H1 (cell line): ENCODE measurements at regions not wholly inside any gene's neighbourhood (a gene's known extent, or its start where the extent isn't known, plus 50 kb on each side); places are given as distances from the start of the nearest gene placed in this dataset.

ENCODE experiments used
- CTCF ChIA-PET: fragments of 300-600 bp; sonication (Branson Sonifier 250); formaldehyde crosslinking; loops from one replicate; lab custom pipeline; 2021; ENCODE audit not compliant: partially characterized antibody; lab: Charles Lee
- POLR2A ChIA-PET: fragments of 300-600 bp; sonication (Branson Sonifier 250); formaldehyde crosslinking; loops from one replicate; lab custom pipeline; 2021; ENCODE audit warnings: inconsistent platforms; ENCODE audit not compliant: partially characterized antibody; lab: Charles Lee
- DNase-seq, 2 experiments: peaks; one replicate each; pipeline versions ENCODE4 v3.0.0 to v3.0.0-alpha.2; 2010 to 2022; ENCODE audit warnings: low spot score in 2 of 2, low read depth in 1 of 2, mixed read lengths in 1 of 2
- FAIRE-seq: peaks from 2 replicates; lab custom pipeline; 2011; peaks lifted over from hg19 to GRCh38; lab: Jason Lieb, UNC
- H2AFZ ChIP-seq: 2 replicates; pipeline ENCODE4 v1.8.1; 2012; ENCODE audit warnings: low read length, inconsistent platforms
- H2AK5ac ChIP-seq: 2 replicates; pipeline ENCODE4 v1.6.1; 2013; ENCODE audit warnings: low read depth, low read length
- H2BK120ac ChIP-seq: replicated peaks from 2 replicates; pipeline ENCODE3; 2013; ENCODE audit warnings: low read depth, low read length, inconsistent platforms
- H2BK12ac ChIP-seq: 2 replicates; pipeline ENCODE4 v1.6.1; 2013; ENCODE audit warnings: low read depth, low read length
- H2BK15ac ChIP-seq: 2 replicates; pipeline ENCODE4 v1.6.1; 2013; ENCODE audit warnings: low read length
- H2BK20ac ChIP-seq: 2 replicates; pipeline ENCODE4 v1.6.1; 2013; ENCODE audit warnings: low read length
- H2BK5ac ChIP-seq: 2 replicates; pipeline ENCODE4 v1.6.1; 2013; ENCODE audit warnings: low read depth, low read length
- H3K14ac ChIP-seq: 2 replicates; pipeline ENCODE4 v1.6.1; 2013; ENCODE audit warnings: inconsistent platforms; ENCODE audit not compliant: insufficient read length
- H3K18ac ChIP-seq: 2 replicates; pipeline ENCODE4 v1.6.1; 2013; ENCODE audit warnings: low read length; ENCODE audit errors: extremely low read depth
- H3K23ac ChIP-seq: 2 replicates; pipeline ENCODE4 v1.6.1; 2013; ENCODE audit warnings: inconsistent platforms; ENCODE audit not compliant: insufficient read length
- H3K23me2 ChIP-seq: 2 replicates; pipeline ENCODE4 v1.6.1; 2013; ENCODE audit warnings: low read depth, low read length
- H3K27ac ChIP-seq: 2 replicates; pipeline ENCODE4 v1.6.1; 2011; ENCODE audit warnings: low read depth, low read length, inconsistent platforms
- H3K27me3 ChIP-seq, 4 experiments: replicated peaks in 1 of 4; 1 replicate in 1 of 4; 2 replicates in 3 of 4; pipeline versions ENCODE4 v1.6.1 to v1.8.1; 2011 to 2013; ENCODE audit warnings: low read length in 3 of 4, mild to moderate bottlenecking in 3 of 4, inconsistent platforms in 2 of 4, mixed read lengths in 2 of 4, moderate library complexity in 1 of 4; ENCODE audit not compliant: control insufficient read depth in 3 of 4, insufficient read depth in 3 of 4; ENCODE audit errors: extremely low read depth in 1 of 4
- H3K36me3 ChIP-seq, 4 experiments: 2 replicates each; pipeline versions ENCODE4 v1.6.1 to v1.8.1; 2011 to 2013; ENCODE audit warnings: mild to moderate bottlenecking in 4 of 4, low read length in 3 of 4, moderate library complexity in 2 of 4, control low read depth in 1 of 4, inconsistent platforms in 1 of 4; ENCODE audit not compliant: insufficient read depth in 4 of 4, control insufficient read depth in 2 of 4
- H3K4ac ChIP-seq: replicated peaks from 2 replicates; pipeline ENCODE3; 2013; ENCODE audit warnings: low read length, low read depth, mixed read lengths, inconsistent platforms; ENCODE audit not compliant: insufficient read length
- H3K4me1 ChIP-seq, 4 experiments: replicated peaks in 1 of 4; 1 replicate in 1 of 4; 2 replicates in 3 of 4; pipeline versions ENCODE4 v1.6.1 to v1.8.1; 2011 to 2013; ENCODE audit warnings: low read length in 3 of 4, inconsistent platforms in 2 of 4, mixed read lengths in 1 of 4; ENCODE audit not compliant: insufficient read depth in 4 of 4, control insufficient read depth in 3 of 4
- H3K4me2 ChIP-seq, 2 experiments: 2 replicates each; pipeline versions ENCODE4 v1.6.1 to v1.8.1; 2011 to 2013; ENCODE audit warnings: low read depth in 2 of 2, low read length in 2 of 2, control low read depth in 1 of 2, inconsistent platforms in 1 of 2, mild to moderate bottlenecking in 1 of 2; ENCODE audit not compliant: insufficient read depth in 1 of 2
- H3K4me3 ChIP-seq, 4 experiments: fragments of 200-600, 300-600 bp in 1 of 4; sonication (generic), shearing (Covaris generic), sonication (Bioruptor Twin) in 1 of 4; 2 replicates each; pipeline versions ENCODE4 v1.5.1 to v1.8.1; 2011 to 2016; ENCODE audit warnings: low read length in 4 of 4, low read depth in 3 of 4, control low read depth in 2 of 4, inconsistent platforms in 2 of 4, mild to moderate bottlenecking in 2 of 4, mixed read lengths in 1 of 4, moderate library complexity in 1 of 4; ENCODE audit not compliant: insufficient read depth in 2 of 4; ENCODE audit errors: extremely low read depth in 1 of 4
- H3K56ac ChIP-seq: replicated peaks from 2 replicates; pipeline ENCODE3; 2013; ENCODE audit warnings: low read depth, mild to moderate bottlenecking, mixed read lengths, low read length, inconsistent platforms; ENCODE audit not compliant: insufficient read length
- H3K79me1 ChIP-seq: 2 replicates; pipeline ENCODE4 v1.6.1; 2013; ENCODE audit warnings: low read depth, low read length, control low read depth
- H3K79me2 ChIP-seq, 2 experiments: 2 replicates each; pipeline versions ENCODE4 v1.6.1 to v1.8.1; 2012 to 2013; ENCODE audit warnings: low read length in 2 of 2, mild to moderate bottlenecking in 2 of 2, inconsistent platforms in 1 of 2; ENCODE audit not compliant: insufficient read depth in 2 of 2, control insufficient read depth in 1 of 2
- H3K9ac ChIP-seq, 4 experiments: replicated peaks in 1 of 4; 1 replicate in 1 of 4; 2 replicates in 3 of 4; pipeline versions ENCODE4 v1.6.1 to v1.8.1; 2011 to 2013; ENCODE audit warnings: low read depth in 3 of 4, low read length in 3 of 4, control low read depth in 2 of 4, mild to moderate bottlenecking in 2 of 4, moderate library complexity in 2 of 4, inconsistent platforms in 1 of 4; ENCODE audit errors: extremely low read depth in 1 of 4
- H3K9me3 ChIP-seq, 2 experiments: 2 replicates each; pipeline versions ENCODE4 v1.6.1 to v1.8.1; 2012 to 2013; ENCODE audit warnings: mild to moderate bottlenecking in 2 of 2, moderate library complexity in 2 of 2, control low read depth in 1 of 2, inconsistent platforms in 1 of 2, low read depth in 1 of 2, low read length in 1 of 2, mixed read lengths in 1 of 2; ENCODE audit not compliant: insufficient read depth in 2 of 2
- H4K20me1 ChIP-seq, 2 experiments: replicated peaks in 1 of 2; 2 replicates each; pipeline versions ENCODE3 to v1.8.1; 2011 to 2013; ENCODE audit warnings: inconsistent platforms in 2 of 2, low read length in 2 of 2, mild to moderate bottlenecking in 1 of 2; ENCODE audit not compliant: insufficient read depth in 2 of 2, control insufficient read depth in 1 of 2
- H4K5ac ChIP-seq: 2 replicates; pipeline ENCODE4 v1.6.1; 2013; ENCODE audit warnings: low read length, low read depth, mixed read lengths, inconsistent platforms; ENCODE audit not compliant: insufficient read length
- H4K8ac ChIP-seq: 2 replicates; pipeline ENCODE4 v1.8.0; 2013; ENCODE audit warnings: mild to moderate bottlenecking, moderate library complexity, low read length, inconsistent platforms; ENCODE audit not compliant: insufficient read depth; ENCODE audit errors: extremely low read depth
- H4K91ac ChIP-seq: replicated peaks from 2 replicates; pipeline ENCODE3; 2013; ENCODE audit warnings: low read length, mixed read lengths, inconsistent platforms; ENCODE audit not compliant: insufficient read length
- CHD2 ChIP-seq: IDR thresholded peaks from 2 replicates; pipeline ENCODE4 v1.6.1; 2012; ENCODE audit warnings: low read length, improper control_type of control experiment
- EGR1 ChIP-seq: IDR thresholded peaks from 2 replicates; pipeline ENCODE4 v1.6.1; 2011; ENCODE audit warnings: low read depth, low read length, borderline replicate concordance
- EP300 ChIP-seq, 2 experiments: IDR thresholded peaks; 1 replicate in 1 of 2; 2 replicates in 1 of 2; pipeline ENCODE4 v1.6.1; 2011 to 2012; ENCODE audit warnings: low read depth in 2 of 2, low read length in 2 of 2, mild to moderate bottlenecking in 2 of 2, borderline replicate concordance in 1 of 2, inconsistent platforms in 1 of 2, moderate library complexity in 1 of 2
- SP2 ChIP-seq: IDR thresholded peaks from 2 replicates; pipeline ENCODE4 v1.6.1; 2012; ENCODE audit warnings: mild to moderate bottlenecking, low read length, inconsistent platforms
- WGBS, 2 experiments: shearing (Covaris generic) in 1 of 2; methylation state at CpG; one replicate each; pipeline versions ENCODE4 v1.1.6 to v1.1.7; 2013 to 2015; ENCODE audit warnings: low lambda C conversion rate in 2 of 2, mixed read lengths in 2 of 2, inconsistent platforms in 1 of 2, low coverage in 1 of 2, missing lambda C conversion rate in 1 of 2; ENCODE audit not compliant: insufficient replicate concordance in 2 of 2, insufficient coverage in 1 of 2, insufficient read length in 1 of 2; ENCODE audit errors: extremely low coverage in 1 of 2, missing lambda C conversion rate in 1 of 2; 5-methylcytosine and 5-hydroxymethylcytosine counted together

GRCh38 chr3:98954791-98955604, 53.5 kb upstream of the DCBLD2 start:
- Histone ChIP-seq H2BK20ac (no peak overlapping the region), H4K8ac (no peak overlapping the region), H3K79me2 (no peaks in the 10 kb centered on the region), H3K23me2 (no peaks in the 10 kb centered on the region), H2BK12ac (no peak overlapping the region), H4K5ac (no peak overlapping the region), H3K27ac (no peak overlapping the region), H3K4me1 (no peaks in the 10 kb centered on the region), H3K14ac (no peak overlapping the region), H3K4me2 (no peak overlapping the region), H2BK5ac (no peak overlapping the region), H4K20me1 (no peaks in the 10 kb centered on the region), H3K9me3 (no peaks in the 10 kb centered on the region), H2BK120ac (no peak overlapping the region), H2AFZ (0 out of 2 replicates have a peak overlapping the region, but pooled peaks have one; percentile 5), H4K91ac (no peak overlapping the region), H3K56ac (no peak overlapping the region), H3K36me3 (no peaks in the 10 kb centered on the region), H2BK15ac (no peak overlapping the region), H3K18ac (no peak overlapping the region), H3K4ac (no peak overlapping the region), H3K27me3 (no peaks in the 10 kb centered on the region), H3K9ac (no peak overlapping the region), H3K79me1 (no peaks in the 10 kb centered on the region), H2AK5ac (no peak overlapping the region), H3K23ac (no peak overlapping the region), H3K4me3 (no peak overlapping the region)
- FAIRE-seq, result no peak
- no peak for TF ChIP-seq CHD2
- TF ChIP-seq SP2, result no peak
- TF ChIP-seq EGR1, result no peak
- no peak for TF ChIP-seq EP300 (IDR thresholded peaks at IDR 0.05; ENCODE audit: borderline replicate concordance in 1 of 2, low read depth in 2 of 2, low read length in 2 of 2)
- ChIA-PET CTCF (interaction anchor here (1.1 kb wide), 2 partner anchors 9 to 39 kb away, joined by 3 to 5 read pairs; no protein-coding TSS in a partner anchor), POLR2A (no interaction called here)
- 82% methylated on average over 3 of the region's 3 CpGs; no CpG with 5 or more reads in 1 of the 2 experiments for WGBS, 2 experiments
- no peak for DNase-seq
